ENCODE measurements at regions not wholly inside any gene's neighbourhood (a gene's known extent, or its start where the extent isn't known, plus 50 kb on each side); places are given as distances from the start of the nearest gene placed in this dataset.

- Histone ChIP-seq H3K4me1 (ENCODE audit: insufficient read depth) (peaks cover 16% of the 10 kb centered on the region), H3K4me2 (no peak overlapping the region), H2AFZ (no peak overlapping the region), H3K4me3 (no peak overlapping the region), H3F3A (replicated peaks; ENCODE audit: low read depth) (no peaks in the 10 kb centered on the region), H3K27ac (ENCODE audit: low read depth) (no peak overlapping the region), H3K9me2 (ENCODE audit: insufficient read depth) (no peaks in the 10 kb centered on the region), H3K36me3 (ENCODE audit: insufficient read depth) (no peaks in the 10 kb centered on the region), H3K79me2 (replicated peaks; ENCODE audit: insufficient read depth) (no peaks in the 10 kb centered on the region), H4K20me1 (replicated peaks; ENCODE audit: insufficient read depth) (no peaks in the 10 kb centered on the region), H3K27me3 (ENCODE audit: insufficient read depth) (no peaks in the 10 kb centered on the region)
- ATAC-seq = no peak
- H3K4me1 Mint-ChIP-seq = peaks cover 34% of the 10 kb centered on the region
- H3K36me3 Mint-ChIP-seq (ENCODE audit: low read depth) = no peaks in the 10 kb centered on the region
- H3K27me3 Mint-ChIP-seq (ENCODE audit: insufficient read depth, low read depth, poor library complexity) = peaks cover 2% of the 10 kb centered on the region
- no peak for TF ChIP-seq STAT1 (IDR thresholded peaks at IDR 0.05; ENCODE audit: unreplicated experiment)
- TF ChIP-seq EZH2 (IDR thresholded peaks at IDR 0.05; ENCODE audit: low read depth, unreplicated experiment) = no peak
- TF ChIP-seq ZNF462 (CRISPR knock-in tag; IDR thresholded peaks at IDR 0.05) = no peak
- no peak for TF ChIP-seq REST (IDR thresholded peaks at IDR 0.05; ENCODE audit: unreplicated experiment)
- no peak for TF ChIP-seq NANOG (IDR thresholded peaks at IDR 0.05; ENCODE audit: borderline replicate concordance)
- TF ChIP-seq ETS1 (IDR thresholded peaks at IDR 0.05) = no peak
- TF ChIP-seq ZNF331 (CRISPR knock-in tag; IDR thresholded peaks at IDR 0.05; ENCODE audit: low read depth) = no peak
- TF ChIP-seq POLR2AphosphoS5 (IDR thresholded peaks at IDR 0.05; ENCODE audit: low read depth) = no peak
- no peak for TF ChIP-seq ZNF114 (CRISPR knock-in tag; IDR thresholded peaks at IDR 0.05)
- no peak for TF ChIP-seq CREB1 (CRISPR knock-in tag; IDR thresholded peaks at IDR 0.05; ENCODE audit: low read depth)
- no peak for TF ChIP-seq EZH2phosphoT487 (IDR thresholded peaks at IDR 0.05; ENCODE audit: unreplicated experiment)
- no peaks in the 10 kb centered on the region for H3K9me3 Mint-ChIP-seq
- H3K4me3 Mint-ChIP-seq = no peak overlapping the region
- DNase-seq (ENCODE audit: low spot score) = no peak
- peak overlapping the region; percentile 59; the same call in 1 of the 2 replicates for H3K27ac Mint-ChIP-seq
Observed at GRCh38 chr12:73629171-73629570, 908.5 kb upstream of the ATXN7L3B start.

Measured in GM23338 (cell line).